Endodermal cell (in vitro differentiated cells): ENCODE measurements at regions not wholly inside any gene's neighbourhood (a gene's known extent, or its start where the extent isn't known, plus 50 kb on each side); places are given as distances from the start of the nearest gene placed in this dataset.

Source experiments
- DNase-seq: peaks from one replicate; pipeline ENCODE4 v3.0.0-alpha.2; 2017
- H3K27ac ChIP-seq: 2 replicates; pipeline ENCODE4 v1.5.1; 2013; ENCODE audit warnings: mild to moderate bottlenecking, low read depth, low read length, moderate library complexity
- H3K27me3 ChIP-seq: 2 replicates; pipeline ENCODE4 v1.6.1; 2013; ENCODE audit warnings: mild to moderate bottlenecking, low read length, moderate library complexity; ENCODE audit not compliant: insufficient read depth, control insufficient read depth, poor library complexity, severe bottlenecking
- H3K36me3 ChIP-seq: 2 replicates; pipeline ENCODE4 v1.7.0; 2013; ENCODE audit warnings: mild to moderate bottlenecking, low read length, moderate library complexity; ENCODE audit not compliant: control insufficient read depth, insufficient read depth
- H3K4me1 ChIP-seq: one replicate; pipeline ENCODE4 v1.7.0; 2013; ENCODE audit warnings: low read length; ENCODE audit not compliant: control insufficient read depth, insufficient read depth
- H3K4me3 ChIP-seq: 2 replicates; pipeline ENCODE4 v1.5.1; 2013; ENCODE audit warnings: mild to moderate bottlenecking, low read length, moderate library complexity
- H3K9ac ChIP-seq: 2 replicates; pipeline ENCODE4 v1.6.1; 2013; ENCODE audit warnings: mild to moderate bottlenecking, low read length, moderate library complexity; ENCODE audit not compliant: poor library complexity, severe bottlenecking; ENCODE audit errors: extremely low read depth
- H3K9me3 ChIP-seq: 2 replicates; pipeline ENCODE4 v1.6.1; 2013; ENCODE audit warnings: mild to moderate bottlenecking, low read length, moderate library complexity; ENCODE audit not compliant: control insufficient read depth
- H3K27ac Mint-ChIP-seq: 2 replicates; pipeline ENCODE4 v1.8.0; 2020; ENCODE audit warnings: mixed read lengths
- H3K27me3 Mint-ChIP-seq: 2 replicates; pipeline ENCODE4 v1.8.0; 2021; ENCODE audit warnings: mild to moderate bottlenecking, mixed read lengths; ENCODE audit not compliant: insufficient read depth
- H3K36me3 Mint-ChIP-seq: 2 replicates; pipeline ENCODE4 v1.8.0; 2020; ENCODE audit warnings: low read depth, mixed read lengths
- H3K4me1 Mint-ChIP-seq: 2 replicates; pipeline ENCODE4 v1.8.0; 2020; ENCODE audit warnings: mixed read lengths
- H3K4me3 Mint-ChIP-seq: 2 replicates; pipeline ENCODE4 v1.8.0; 2020; ENCODE audit warnings: mild to moderate bottlenecking, moderate library complexity, mixed read lengths
- H3K9me3 Mint-ChIP-seq: 2 replicates; pipeline ENCODE4 v1.8.0; 2020; ENCODE audit warnings: mild to moderate bottlenecking, mixed read lengths
- WGBS, 2 experiments: methylation state at CpG; one replicate each; pipeline versions ENCODE4 v1.1.5 to v1.1.7; 2013; ENCODE audit warnings: missing lambda C conversion rate in 2 of 2, mixed read lengths in 1 of 2; ENCODE audit not compliant: insufficient coverage in 1 of 2, insufficient read length in 1 of 2; 5-methylcytosine and 5-hydroxymethylcytosine counted together
- TF ChIP-seq, protein P1 (sequence below): fragments of 200-600 bp; sonication (generic); conservative IDR thresholded peaks from 2 replicates; pipeline ENCODE4 v1.5.0; 2021; ENCODE audit warnings: antibody characterized with exemption, mild to moderate bottlenecking

DNA sequence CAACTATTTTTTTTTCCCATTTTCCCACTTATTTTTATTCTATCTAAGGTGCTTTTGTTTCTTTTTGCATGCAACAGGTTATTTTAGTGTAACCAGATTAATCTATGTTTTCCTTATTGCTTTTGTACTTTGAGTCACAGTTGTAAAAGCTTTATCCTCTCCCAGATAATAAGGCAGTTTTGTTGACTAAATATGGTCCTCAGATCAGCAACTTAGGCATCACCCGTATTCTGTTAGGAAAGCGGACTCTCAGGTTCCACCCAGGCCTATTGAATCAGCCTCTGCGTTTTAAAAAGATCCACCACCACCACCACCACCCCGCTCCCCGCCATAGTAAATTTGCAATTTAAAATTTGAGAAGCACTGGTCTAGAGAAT is 58.6 kb upstream of the USP9X start:
- Histone ChIP-seq H3K9ac (no peak overlapping the region), H3K4me1 (peaks cover 6% of the 10 kb centered on the region), H3K4me3 (peak overlapping the region; percentile 60), H3K9me3 (no peaks in the 10 kb centered on the region), H3K36me3 (no peaks in the 10 kb centered on the region), H3K27me3 (no peaks in the 10 kb centered on the region), H3K27ac (peak overlapping the region; percentile 53)
- TF ChIP-seq, protein P1, sequence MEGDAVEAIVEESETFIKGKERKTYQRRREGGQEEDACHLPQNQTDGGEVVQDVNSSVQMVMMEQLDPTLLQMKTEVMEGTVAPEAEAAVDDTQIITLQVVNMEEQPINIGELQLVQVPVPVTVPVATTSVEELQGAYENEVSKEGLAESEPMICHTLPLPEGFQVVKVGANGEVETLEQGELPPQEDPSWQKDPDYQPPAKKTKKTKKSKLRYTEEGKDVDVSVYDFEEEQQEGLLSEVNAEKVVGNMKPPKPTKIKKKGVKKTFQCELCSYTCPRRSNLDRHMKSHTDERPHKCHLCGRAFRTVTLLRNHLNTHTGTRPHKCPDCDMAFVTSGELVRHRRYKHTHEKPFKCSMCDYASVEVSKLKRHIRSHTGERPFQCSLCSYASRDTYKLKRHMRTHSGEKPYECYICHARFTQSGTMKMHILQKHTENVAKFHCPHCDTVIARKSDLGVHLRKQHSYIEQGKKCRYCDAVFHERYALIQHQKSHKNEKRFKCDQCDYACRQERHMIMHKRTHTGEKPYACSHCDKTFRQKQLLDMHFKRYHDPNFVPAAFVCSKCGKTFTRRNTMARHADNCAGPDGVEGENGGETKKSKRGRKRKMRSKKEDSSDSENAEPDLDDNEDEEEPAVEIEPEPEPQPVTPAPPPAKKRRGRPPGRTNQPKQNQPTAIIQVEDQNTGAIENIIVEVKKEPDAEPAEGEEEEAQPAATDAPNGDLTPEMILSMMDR, result no peak
- Mint-ChIP-seq H3K9me3 (peaks cover 22% of the 10 kb centered on the region), H3K36me3 (no peaks in the 10 kb centered on the region), H3K4me3 (peak overlapping the region; percentile 12), H3K27ac (peak overlapping the region; percentile 69), H3K4me1 (peaks cover 18% of the 10 kb centered on the region), H3K27me3 (no peaks in the 10 kb centered on the region)
- DNase-seq, result peak; percentile 64
- WGBS, 2 experiments, result 75% methylated on average over 2 of the region's 5 CpGs; no CpG with 5 or more reads in 1 of the 2 experiments

DNA sequence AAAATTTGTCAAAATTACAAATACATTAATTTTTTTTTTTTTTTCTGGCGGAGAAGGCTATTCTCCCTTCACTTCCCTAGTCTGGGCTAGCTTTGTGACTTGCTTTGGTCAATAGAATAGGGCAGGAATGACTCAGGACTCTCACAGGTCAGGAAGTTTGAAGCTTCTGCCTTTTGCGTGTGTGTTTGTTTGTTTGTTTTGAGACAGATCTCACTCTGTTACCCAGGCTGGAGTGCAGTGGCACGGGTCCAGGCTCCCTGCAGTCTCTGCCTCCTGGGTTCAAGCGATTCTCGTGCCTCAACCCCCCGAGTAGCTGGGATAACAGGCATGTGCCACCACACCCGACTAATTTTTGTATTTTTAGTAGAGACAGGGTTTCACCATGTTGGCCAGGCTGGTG is 55.9 kb upstream of the USP9X start:
- H3K27ac Mint-ChIP-seq, result peak overlapping the region; percentile 77
- H3K4me3 Mint-ChIP-seq, result no peak overlapping the region
- TF ChIP-seq, protein P1, result no peak
- Histone ChIP-seq H3K4me3 (no peak overlapping the region), H3K9me3 (no peaks in the 10 kb centered on the region), H3K4me1 (peaks cover 6% of the 10 kb centered on the region), H3K9ac (no peak overlapping the region), H3K36me3 (no peaks in the 10 kb centered on the region), H3K27ac (no peak overlapping the region), H3K27me3 (no peaks in the 10 kb centered on the region)
- H3K36me3 Mint-ChIP-seq, result no peaks in the 10 kb centered on the region
- no peaks in the 10 kb centered on the region for H3K27me3 Mint-ChIP-seq
- H3K4me1 Mint-ChIP-seq, result peaks cover 18% of the 10 kb centered on the region
- peaks cover 28% of the 10 kb centered on the region for H3K9me3 Mint-ChIP-seq
- WGBS, 2 experiments, result 40 to 85% methylated on average over 1 to 6 of the region's 7 CpGs
- DNase-seq, result no peak

GRCh38 chrX:41031256-41031967 is 53.8 kb upstream of the USP9X start:
- 91 to 94% methylated on average over 6 to 13 of the region's 13 CpGs for WGBS, 2 experiments
- Mint-ChIP-seq H3K36me3 (no peaks in the 10 kb centered on the region), H3K9me3 (peaks cover 32% of the 10 kb centered on the region), H3K27me3 (no peaks in the 10 kb centered on the region), H3K4me1 (peaks cover 13% of the 10 kb centered on the region), H3K27ac (no peak overlapping the region), H3K4me3 (no peak overlapping the region)
- H3K27ac ChIP-seq, result no peak overlapping the region
- TF ChIP-seq, protein P1, result no peak
- no peaks in the 10 kb centered on the region for H3K36me3 ChIP-seq
- no peak for DNase-seq
- H3K9ac ChIP-seq, result no peak overlapping the region
- H3K4me1 ChIP-seq, result peaks cover 6% of the 10 kb centered on the region
- H3K4me3 ChIP-seq, result no peak overlapping the region
- H3K27me3 ChIP-seq, result no peaks in the 10 kb centered on the region
- H3K9me3 ChIP-seq, result no peaks in the 10 kb centered on the region
